Tibial nerve (tissue), 4 donors: ENCODE measurements at regions not wholly inside any gene's neighbourhood (a gene's known extent, or its start where the extent isn't known, plus 50 kb on each side); places are given as distances from the start of the nearest gene placed in this dataset.

ENCODE experiments used
- DNase-seq, 2 donors: peaks; one replicate each; pipeline ENCODE4 v3.0.0-alpha.2; 2019; ENCODE audit warnings: low spot score in 2 of 2
- H3K27ac ChIP-seq, 4 donors: fragments of 200-600 bp; sonication (generic) in 3 of 4; one replicate each; pipeline ENCODE4 v1.5.1; 2017 to 2019; ENCODE audit warnings: mild to moderate bottlenecking in 1 of 4
- H3K27me3 ChIP-seq, 2 donors: fragments of 200-600 bp; sonication (generic) in 1 of 2; one replicate each; pipeline versions ENCODE4 v1.5.1 to v1.6.0; 2017 to 2019
- H3K36me3 ChIP-seq, 3 donors: fragments of 200-600 bp; sonication (generic); one replicate each; pipeline ENCODE4 v1.5.1; 2018 to 2019
- H3K4me1 ChIP-seq, 4 donors: fragments of 200-600 bp; sonication (generic) in 3 of 4; one replicate each; pipeline ENCODE4 v1.5.1; 2017 to 2019
- H3K4me3 ChIP-seq, 4 donors: fragments of 200-600 bp; sonication (generic) in 3 of 4; one replicate each; pipeline ENCODE4 v1.5.1; 2017 to 2019; ENCODE audit warnings: mild to moderate bottlenecking in 1 of 4, moderate library complexity in 1 of 4
- H3K9me3 ChIP-seq, 4 donors: fragments of 200-600 bp; sonication (generic) in 3 of 4; one replicate each; pipeline ENCODE4 v1.5.1; 2017 to 2019
- EP300 ChIP-seq, 2 donors: sonication (generic); formaldehyde crosslinking; IDR thresholded peaks; one replicate each; pipeline ENCODE4 v1.6.1; 2017; ENCODE audit warnings: antibody characterized with exemption in 2 of 2, mild to moderate bottlenecking in 1 of 2
- POLR2A ChIP-seq, 2 donors: fragments of 450-650 bp; IDR thresholded peaks; one replicate each; pipeline ENCODE4 v1.6.1; 2017; ENCODE audit warnings: antibody characterized with exemption in 2 of 2, mild to moderate bottlenecking in 2 of 2, moderate library complexity in 2 of 2
- WGBS, 2 donors: methylation state at CpG; one replicate each; pipeline ENCODE4 v1.1.5; 2018; 5-methylcytosine and 5-hydroxymethylcytosine counted together
- TF ChIP-seq, protein P1 (sequence below), 5 experiments: fragments of 200-600 bp in 3 of 5; fragments of 450-650 bp in 2 of 5; sonication (generic) in 3 of 5; IDR thresholded peaks; one replicate each; pipeline ENCODE4 v1.5.1; 2016 to 2019; ENCODE audit warnings: antibody characterized with exemption in 5 of 5, mild to moderate bottlenecking in 3 of 5, moderate library complexity in 2 of 5

DNA sequence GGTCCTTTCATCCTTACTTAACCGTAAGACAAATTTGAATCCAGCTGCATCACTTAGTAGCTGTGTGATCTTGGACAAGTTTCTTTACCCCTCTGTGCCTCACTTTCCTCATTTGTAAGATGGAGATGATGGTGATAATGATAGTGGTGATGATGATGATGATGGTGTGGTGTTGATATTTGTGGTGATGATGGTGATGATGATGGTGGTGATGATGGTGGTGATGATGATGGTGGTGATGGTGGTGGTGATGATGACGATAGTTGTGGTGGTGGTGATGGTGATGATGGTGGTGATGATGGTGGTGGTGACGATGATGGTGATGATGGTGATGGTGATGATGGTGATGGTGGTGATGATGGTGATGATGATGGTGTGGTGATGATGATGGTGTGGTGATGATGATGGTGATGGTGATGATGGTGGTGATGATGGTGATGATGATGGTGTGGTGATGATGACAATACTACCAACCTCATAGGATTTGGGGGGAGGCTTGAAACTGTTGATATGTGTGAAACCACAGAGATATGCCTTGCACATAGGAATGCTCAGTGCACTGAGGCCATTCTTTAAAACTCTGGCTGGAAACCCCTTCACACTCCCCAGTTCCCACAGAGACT lies 233.2 kb downstream of the LY86 start:
- Histone ChIP-seq H3K4me3 (no peak overlapping the region), H3K36me3 (no peaks in the 10 kb centered on the region), H3K27ac (no peak overlapping the region), H3K27me3 (no peaks in the 10 kb centered on the region), H3K9me3 (no peaks in the 10 kb centered on the region), H3K4me1 (peaks cover 0 to 5% (median under 1%) of the 10 kb centered on the region in 4 donors)
- no peak for DNase-seq
- 71 to 75% methylated on average over 3 of the region's 3 CpGs for WGBS, 2 donors
- TF ChIP-seq EP300 (IDR thresholded peaks at IDR 0.05) = no peak
- TF ChIP-seq, protein P1, sequence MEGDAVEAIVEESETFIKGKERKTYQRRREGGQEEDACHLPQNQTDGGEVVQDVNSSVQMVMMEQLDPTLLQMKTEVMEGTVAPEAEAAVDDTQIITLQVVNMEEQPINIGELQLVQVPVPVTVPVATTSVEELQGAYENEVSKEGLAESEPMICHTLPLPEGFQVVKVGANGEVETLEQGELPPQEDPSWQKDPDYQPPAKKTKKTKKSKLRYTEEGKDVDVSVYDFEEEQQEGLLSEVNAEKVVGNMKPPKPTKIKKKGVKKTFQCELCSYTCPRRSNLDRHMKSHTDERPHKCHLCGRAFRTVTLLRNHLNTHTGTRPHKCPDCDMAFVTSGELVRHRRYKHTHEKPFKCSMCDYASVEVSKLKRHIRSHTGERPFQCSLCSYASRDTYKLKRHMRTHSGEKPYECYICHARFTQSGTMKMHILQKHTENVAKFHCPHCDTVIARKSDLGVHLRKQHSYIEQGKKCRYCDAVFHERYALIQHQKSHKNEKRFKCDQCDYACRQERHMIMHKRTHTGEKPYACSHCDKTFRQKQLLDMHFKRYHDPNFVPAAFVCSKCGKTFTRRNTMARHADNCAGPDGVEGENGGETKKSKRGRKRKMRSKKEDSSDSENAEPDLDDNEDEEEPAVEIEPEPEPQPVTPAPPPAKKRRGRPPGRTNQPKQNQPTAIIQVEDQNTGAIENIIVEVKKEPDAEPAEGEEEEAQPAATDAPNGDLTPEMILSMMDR (IDR thresholded peaks at IDR 0.05) = no peak
- no peak for TF ChIP-seq POLR2A (IDR thresholded peaks at IDR 0.05)

DNA sequence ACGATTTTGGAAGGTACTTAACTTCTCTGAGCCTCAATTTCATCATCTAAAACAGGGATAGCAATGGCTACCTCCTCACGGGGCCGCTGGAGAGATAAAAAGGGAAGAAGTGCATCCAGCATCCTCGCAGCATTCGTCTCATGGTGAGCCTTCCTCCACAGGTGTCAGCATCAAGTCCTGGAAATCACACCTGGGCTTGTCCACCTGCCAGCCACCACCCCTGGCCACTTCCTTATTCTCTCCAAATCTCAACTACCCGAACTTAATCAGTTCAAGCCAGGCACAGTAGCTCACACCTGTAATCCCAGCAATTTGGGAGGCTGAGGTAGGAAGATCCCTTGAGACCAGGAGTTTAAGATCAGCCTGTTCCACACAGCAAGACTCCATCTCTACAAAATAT lies 234.5 kb downstream of the LY86 start:
- no peak overlapping the region for H3K27ac ChIP-seq
- H3K27me3 ChIP-seq = no peaks in the 10 kb centered on the region
- DNase-seq = no peak
- TF ChIP-seq EP300 (IDR thresholded peaks at IDR 0.05) = no peak
- TF ChIP-seq, protein P1 (IDR thresholded peaks at IDR 0.05) = no peak
- peaks cover 0 to 6% (median 2%) of the 10 kb centered on the region in 4 donors for H3K4me1 ChIP-seq
- H3K9me3 ChIP-seq = no peaks in the 10 kb centered on the region
- no peak overlapping the region for H3K4me3 ChIP-seq
- no peaks in the 10 kb centered on the region for H3K36me3 ChIP-seq
- 77 to 78% methylated on average over 6 of the region's 6 CpGs for WGBS, 2 donors

GRCh38 chr6:6823568-6824224 lies 235.2 kb downstream of the LY86 start:
- TF ChIP-seq, protein P1 (IDR thresholded peaks at IDR 0.05) = no peak
- TF ChIP-seq POLR2A (IDR thresholded peaks at IDR 0.05) (no peak), EP300 (IDR thresholded peaks at IDR 0.05) (no peak)
- Histone ChIP-seq H3K4me1 (peaks cover 0 to 6% (median 2%) of the 10 kb centered on the region in 4 donors), H3K27ac (no peak overlapping the region), H3K4me3 (no peak overlapping the region), H3K36me3 (no peaks in the 10 kb centered on the region), H3K27me3 (no peaks in the 10 kb centered on the region), H3K9me3 (no peaks in the 10 kb centered on the region)
- DNase-seq = no peak
- 63 to 66% methylated on average over 5 of the region's 5 CpGs for WGBS, 2 donors

GRCh38 chr6:6824381-6824780 lies 235.9 kb downstream of the LY86 start:
- Histone ChIP-seq H3K9me3 (no peaks in the 10 kb centered on the region), H3K36me3 (no peaks in the 10 kb centered on the region), H3K27me3 (no peaks in the 10 kb centered on the region), H3K27ac (no peak overlapping the region), H3K4me1 (peaks cover 0 to 6% (median 2%) of the 10 kb centered on the region in 4 donors), H3K4me3 (no peak overlapping the region)
- 72 to 93% methylated on average over 5 to 6 of the region's 6 CpGs for WGBS, 2 donors
- DNase-seq = no peak
- no peak for TF ChIP-seq EP300 (IDR thresholded peaks at IDR 0.05)
- TF ChIP-seq, protein P1 (IDR thresholded peaks at IDR 0.05) = no peak
- TF ChIP-seq POLR2A (IDR thresholded peaks at IDR 0.05) = no peak

GRCh38 chr6:6825193-6825784 lies 236.8 kb downstream of the LY86 start:
- H3K27me3 ChIP-seq = no peaks in the 10 kb centered on the region
- H3K27ac ChIP-seq = no peak overlapping the region
- WGBS, 2 donors = 78 to 81% methylated on average over 11 of the region's 11 CpGs
- H3K4me3 ChIP-seq = no peak overlapping the region
- no peaks in the 10 kb centered on the region for H3K36me3 ChIP-seq
- no peak for DNase-seq
- H3K9me3 ChIP-seq = no peaks in the 10 kb centered on the region
- no peak for TF ChIP-seq POLR2A (IDR thresholded peaks at IDR 0.05)
- TF ChIP-seq EP300 (IDR thresholded peaks at IDR 0.05) = no peak
- TF ChIP-seq, protein P1 (IDR thresholded peaks at IDR 0.05) = no peak
- H3K4me1 ChIP-seq = peaks cover 0 to 6% (median 2%) of the 10 kb centered on the region in 4 donors
